ENCODE measurements at regions not wholly inside any gene's neighbourhood (a gene's known extent, or its start where the extent isn't known, plus 50 kb on each side); places are given as distances from the start of the nearest gene placed in this dataset.

- TF ChIP-seq, protein P1, sequence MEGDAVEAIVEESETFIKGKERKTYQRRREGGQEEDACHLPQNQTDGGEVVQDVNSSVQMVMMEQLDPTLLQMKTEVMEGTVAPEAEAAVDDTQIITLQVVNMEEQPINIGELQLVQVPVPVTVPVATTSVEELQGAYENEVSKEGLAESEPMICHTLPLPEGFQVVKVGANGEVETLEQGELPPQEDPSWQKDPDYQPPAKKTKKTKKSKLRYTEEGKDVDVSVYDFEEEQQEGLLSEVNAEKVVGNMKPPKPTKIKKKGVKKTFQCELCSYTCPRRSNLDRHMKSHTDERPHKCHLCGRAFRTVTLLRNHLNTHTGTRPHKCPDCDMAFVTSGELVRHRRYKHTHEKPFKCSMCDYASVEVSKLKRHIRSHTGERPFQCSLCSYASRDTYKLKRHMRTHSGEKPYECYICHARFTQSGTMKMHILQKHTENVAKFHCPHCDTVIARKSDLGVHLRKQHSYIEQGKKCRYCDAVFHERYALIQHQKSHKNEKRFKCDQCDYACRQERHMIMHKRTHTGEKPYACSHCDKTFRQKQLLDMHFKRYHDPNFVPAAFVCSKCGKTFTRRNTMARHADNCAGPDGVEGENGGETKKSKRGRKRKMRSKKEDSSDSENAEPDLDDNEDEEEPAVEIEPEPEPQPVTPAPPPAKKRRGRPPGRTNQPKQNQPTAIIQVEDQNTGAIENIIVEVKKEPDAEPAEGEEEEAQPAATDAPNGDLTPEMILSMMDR (conservative IDR thresholded peaks at IDR 0.05; ENCODE audit: low read length) = no peak
- no peak for TF ChIP-seq EZH2phosphoT487 (IDR thresholded peaks at IDR 0.05; ENCODE audit: borderline replicate concordance, low read depth, low read length)
Measured at GRCh38 chr5:6903934-6904333, 190.7 kb downstream of the TENT4A start.
